Activated CD4-positive, CD25-positive, alpha-beta regulatory T cell treated with anti-CD3 and anti-CD28 coated beads, Interleukin-2, amount 50 U/mL, for 16 hours (primary cell): ENCODE measurements at regions not wholly inside any gene's neighbourhood (a gene's known extent, or its start where the extent isn't known, plus 50 kb on each side); places are given as distances from the start of the nearest gene placed in this dataset.

Experiments used
- DNase-seq: peaks from one replicate; pipeline ENCODE4 v3.0.0-alpha.2; 2020; ENCODE audit warnings: low read depth, low spot score

- DNase-seq, result no peak
Observed at GRCh38 chr15:69814932-69815331, 282.8 kb downstream of the TLE3 start.

- no peak for DNase-seq
Observed at GRCh38 chr15:69815793-69816192, 281.9 kb downstream of the TLE3 start.

- DNase-seq, result no peak
Observed at GRCh38 chr15:69816522-69816921, 281.2 kb downstream of the TLE3 start.

DNA sequence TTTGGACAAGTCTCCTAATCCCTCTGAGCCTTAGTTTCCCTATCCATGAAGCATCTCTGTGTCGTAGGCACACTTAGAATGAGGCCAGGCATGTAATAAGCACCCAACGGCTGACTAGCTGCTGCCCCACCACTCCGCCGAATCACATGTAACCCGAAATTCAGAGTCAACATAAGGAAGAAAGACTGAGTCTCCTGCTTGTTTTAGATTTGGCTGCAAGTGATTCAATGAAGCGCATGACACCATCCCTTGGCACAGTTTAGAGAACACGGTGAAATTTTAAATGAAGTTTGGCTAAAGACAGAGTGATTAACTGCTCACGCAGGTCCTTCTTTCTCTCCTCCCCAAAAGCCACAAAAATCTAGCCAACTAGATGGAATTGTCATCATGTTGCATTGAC is 279.2 kb downstream of the TLE3 start:
- no peak for DNase-seq

GRCh38 chr15:69819371-69819770 is 278.3 kb downstream of the TLE3 start:
- DNase-seq, result no peak

- DNase-seq, result no peak
Observed at GRCh38 chr15:69820819-69821218, 276.9 kb downstream of the TLE3 start.

GRCh38 chr15:69823223-69823907 is 274.4 kb downstream of the TLE3 start:
- DNase-seq, result no peak

DNA sequence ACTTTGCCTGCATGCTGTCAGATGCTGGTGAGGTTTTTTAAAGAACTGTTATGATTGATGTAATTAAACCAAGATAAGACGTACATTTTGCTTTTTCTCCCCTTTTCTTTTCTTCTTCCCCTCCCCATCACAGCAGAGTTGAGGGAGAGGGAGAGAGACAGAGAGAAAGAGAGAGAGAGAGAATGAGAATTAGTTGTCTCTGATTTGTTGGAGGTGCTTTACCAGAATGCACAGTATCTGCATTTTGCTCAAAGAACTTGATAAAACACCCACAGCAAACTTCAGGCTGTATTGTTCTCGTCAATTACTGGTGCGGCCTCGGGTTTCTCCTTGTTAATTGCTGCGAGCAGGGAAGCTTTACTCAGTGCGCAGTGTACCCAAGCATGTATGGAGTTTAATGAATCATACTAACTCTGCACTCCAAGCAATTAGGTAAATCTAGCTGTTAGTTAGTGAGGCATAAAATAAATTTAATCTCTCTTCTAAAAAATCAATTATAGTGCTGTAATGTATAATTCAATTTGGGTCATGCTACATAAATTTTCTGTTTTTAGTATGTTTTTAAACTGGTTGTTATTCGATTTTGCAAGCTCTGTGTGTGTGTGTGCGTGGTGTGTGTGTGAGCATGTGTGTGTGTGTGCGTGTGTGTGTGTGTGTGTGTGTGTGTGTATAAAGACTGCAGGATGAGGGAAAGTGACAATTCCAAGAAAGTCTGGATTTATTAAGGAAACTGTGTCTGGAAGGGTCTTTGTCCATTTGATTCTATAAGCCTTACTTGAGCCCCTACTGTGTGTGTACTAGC is 273.4 kb downstream of the TLE3 start:
- DNase-seq, result no peak

DNA sequence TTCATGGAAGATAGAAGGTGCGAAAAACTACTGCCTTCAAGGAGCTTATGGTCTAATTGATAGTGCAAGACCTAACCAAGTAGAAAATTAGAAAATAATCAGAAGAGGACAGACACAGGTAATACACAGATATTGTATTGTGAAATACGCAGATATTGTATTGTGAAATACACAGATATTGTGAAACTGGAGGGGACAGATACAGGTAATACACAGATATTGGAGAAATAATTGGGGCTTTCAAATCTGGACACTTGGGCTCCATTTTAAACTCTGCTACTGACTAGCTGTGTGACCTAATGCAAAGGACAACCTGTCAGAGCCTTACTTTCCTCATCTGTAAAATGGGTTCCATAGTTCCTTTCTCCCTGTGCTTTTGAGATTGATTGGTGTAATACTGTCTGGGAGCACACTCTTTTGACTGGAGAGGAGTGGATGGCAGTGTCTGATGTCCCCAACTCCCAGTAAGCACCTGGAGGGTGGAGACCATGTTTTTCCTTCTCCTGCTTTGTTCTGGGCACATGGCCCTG is 272.8 kb downstream of the TLE3 start:
- no peak for DNase-seq

DNA sequence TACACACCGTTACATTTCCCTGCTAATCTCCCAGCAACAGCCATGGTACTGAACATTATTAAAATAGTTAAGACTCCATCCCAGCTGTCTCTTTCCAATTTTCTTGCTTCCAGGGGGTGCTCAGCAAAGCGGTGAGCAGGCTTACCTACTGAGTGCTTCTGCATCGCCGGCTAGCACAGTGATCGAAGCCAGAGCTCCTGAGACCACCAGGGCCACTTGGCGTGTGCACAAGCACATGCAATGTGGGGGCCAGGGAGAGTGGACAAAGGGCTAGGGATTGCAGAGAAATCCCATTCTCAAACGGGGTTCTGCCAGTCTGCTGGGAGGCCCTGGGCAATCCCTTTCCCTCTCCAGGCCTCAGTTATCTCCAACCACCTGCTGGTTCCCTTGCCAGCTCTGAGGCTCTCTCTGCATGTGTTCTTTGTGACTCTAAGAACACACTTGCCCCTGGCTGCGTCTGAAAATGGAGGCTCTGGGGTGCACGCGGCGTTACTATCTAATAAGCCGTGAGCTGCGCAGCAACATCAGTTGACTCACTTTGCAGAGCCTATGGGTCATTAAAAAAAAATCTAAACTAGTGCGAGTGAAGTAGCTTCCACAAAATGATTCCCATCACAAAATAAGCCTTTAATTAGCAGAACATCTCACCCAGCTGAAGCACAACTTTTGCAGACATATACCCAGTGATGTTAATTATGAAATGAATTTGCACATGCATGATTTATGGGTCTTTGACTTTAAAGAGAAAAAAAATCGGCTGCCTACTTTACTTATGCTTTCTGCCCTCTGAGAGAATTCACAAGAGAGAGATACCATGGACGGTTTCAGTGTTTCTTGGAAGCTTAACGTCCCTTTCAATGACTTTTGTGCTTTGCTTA is 271.5 kb downstream of the TLE3 start:
- DNase-seq, result no peak

DNA sequence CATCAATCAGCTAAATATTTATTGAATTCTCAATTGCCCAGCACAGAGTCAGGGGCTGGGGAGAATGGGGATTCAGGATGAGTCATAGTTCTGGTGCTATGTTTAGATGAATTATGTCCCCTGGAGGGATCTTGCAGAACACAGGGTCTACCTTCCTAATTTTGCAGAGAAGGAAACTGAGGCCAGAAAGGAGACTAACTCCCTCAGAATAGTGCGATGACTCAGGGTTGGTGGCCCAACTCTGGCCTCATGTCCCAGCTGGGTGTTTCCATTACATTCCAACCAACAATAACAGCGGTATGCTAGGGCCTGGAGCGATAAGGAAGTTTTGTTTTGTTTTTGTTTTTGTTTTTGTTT is 270.9 kb downstream of the TLE3 start:
- no peak for DNase-seq

- no peak for DNase-seq
Observed at GRCh38 chr15:69827751-69828150, 270.0 kb downstream of the TLE3 start.

GRCh38 chr15:69828181-69828828 is 269.4 kb downstream of the TLE3 start:
- no peak for DNase-seq

- no peak for DNase-seq
Observed at GRCh38 chr15:69829974-69830373, 267.7 kb downstream of the TLE3 start.

- DNase-seq, result no peak
Observed at GRCh38 chr15:69830430-69830829, 267.3 kb downstream of the TLE3 start.

DNA sequence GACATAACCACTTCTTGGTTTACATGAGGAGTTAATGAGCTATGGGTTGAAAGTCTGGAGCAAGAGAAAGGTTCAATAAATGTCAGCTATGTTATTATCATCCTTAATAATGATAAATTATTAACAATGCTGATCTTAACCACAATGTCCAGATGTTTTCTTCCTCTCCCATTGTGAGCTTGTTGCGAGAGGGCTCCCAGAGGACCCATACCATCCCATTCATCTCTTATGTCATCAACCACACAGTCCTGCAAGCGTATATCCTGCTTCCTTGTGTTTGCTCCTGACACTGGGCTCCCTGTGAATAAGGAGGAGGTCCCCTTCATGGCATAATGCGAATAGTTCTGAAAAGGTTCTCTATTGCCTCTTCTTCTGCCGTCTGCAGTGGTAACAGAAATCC is 266.8 kb downstream of the TLE3 start:
- no peak for DNase-seq

DNA sequence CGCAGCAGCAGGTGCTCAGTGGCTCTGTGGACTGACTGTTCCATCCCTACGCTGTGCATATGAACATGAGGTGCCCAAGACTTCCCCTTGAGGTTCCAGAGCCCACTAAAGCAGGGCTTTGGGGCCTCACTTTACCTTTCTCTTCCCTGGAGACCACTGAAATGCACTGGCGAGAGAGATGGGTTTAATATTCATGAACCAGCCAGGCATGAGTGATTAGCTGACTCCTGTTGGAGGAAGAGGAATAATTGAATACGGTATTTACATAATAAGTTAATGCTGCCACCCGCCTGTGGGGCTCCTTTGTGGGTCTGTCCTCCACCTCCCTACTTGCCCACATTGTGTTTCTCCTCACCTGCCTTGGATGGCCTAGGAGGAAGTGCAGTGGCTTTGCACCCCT is 263.4 kb downstream of the TLE3 start:
- DNase-seq, result no peak

- no peak for DNase-seq
Observed at GRCh38 chr15:69834761-69835160, 263.0 kb downstream of the TLE3 start.

GRCh38 chr15:69836048-69836447 is 261.7 kb downstream of the TLE3 start:
- DNase-seq, result no peak

DNA sequence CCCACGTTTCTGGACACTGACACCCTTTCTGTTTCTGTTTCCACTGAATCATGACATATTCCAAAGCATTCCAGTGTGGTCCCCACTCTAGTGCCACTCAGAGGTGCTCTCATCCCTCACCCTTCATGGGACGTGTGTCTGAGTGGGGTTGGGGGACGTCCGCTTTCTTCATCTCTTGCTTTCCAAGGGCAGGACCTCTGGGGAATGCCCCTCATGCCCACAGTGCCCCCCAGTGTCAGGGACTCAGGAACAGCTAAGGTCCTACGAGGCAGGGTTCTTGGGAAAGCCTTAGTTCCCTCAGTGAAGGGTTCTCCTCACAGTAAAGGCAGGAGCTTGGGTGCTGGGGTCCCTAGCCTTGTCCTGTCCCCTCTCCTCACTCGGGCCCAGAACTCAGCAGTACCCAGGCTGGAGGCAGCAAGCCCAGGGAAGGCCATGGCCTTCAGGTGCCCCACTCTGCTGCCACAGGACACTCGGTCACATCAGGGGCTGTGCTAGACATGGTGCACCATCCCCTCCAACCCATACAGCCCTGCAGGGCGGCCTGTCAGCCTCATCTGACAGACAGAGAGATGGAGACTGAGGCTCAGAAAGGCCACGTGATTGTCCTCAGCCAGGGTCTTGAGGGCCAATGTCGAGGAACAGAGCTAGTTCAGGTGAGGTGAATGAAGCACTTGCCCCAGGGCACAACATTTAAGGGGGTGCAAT is 261.0 kb downstream of the TLE3 start:
- DNase-seq, result no peak

GRCh38 chr15:69838338-69838737 is 259.4 kb downstream of the TLE3 start:
- no peak for DNase-seq
